HCT116 (cell line): ENCODE measurements at regions not wholly inside any gene's neighbourhood (a gene's known extent, or its start where the extent isn't known, plus 50 kb on each side); places are given as distances from the start of the nearest gene placed in this dataset.

ENCODE experiments used
- CEBPB ChIP-seq: IDR thresholded peaks from 2 replicates; pipeline ENCODE4 v1.6.1; 2012; ENCODE audit warnings: low read depth
- CTCF ChIP-seq, 3 experiments: fragments of 200-600 bp in 1 of 3; sonication (generic) in 1 of 3; IDR thresholded peaks in 2 of 3; conservative IDR thresholded peaks in 1 of 3; 2 replicates each; pipeline ENCODE4 v1.5.1; 2012 to 2017; ENCODE audit warnings: low read depth in 2 of 3, low read length in 2 of 3, antibody characterized with exemption in 1 of 3, borderline replicate concordance in 1 of 3, control low read depth in 1 of 3, mild to moderate bottlenecking in 1 of 3, mixed read lengths in 1 of 3, mixed run types in 1 of 3, moderate library complexity in 1 of 3; ENCODE audit not compliant: insufficient read depth in 1 of 3
- EZH2 ChIP-seq: fragments of 200-600 bp; sonication (generic); IDR thresholded peaks from 2 replicates; pipeline ENCODE4 v1.6.1; 2017; ENCODE audit warnings: antibody characterized with exemption, mixed run types
- EZH2phosphoT487 ChIP-seq: fragments of 200-600 bp; IDR thresholded peaks from 2 replicates; pipeline ENCODE4 v1.6.1; 2018; ENCODE audit warnings: antibody characterized with exemption, borderline replicate concordance
- POLR2AphosphoS5 ChIP-seq: IDR thresholded peaks from 2 replicates; pipeline ENCODE4 v1.6.1; 2011; ENCODE audit warnings: mild to moderate bottlenecking, low read depth, low read length, moderate library complexity
- REST ChIP-seq: IDR thresholded peaks from 2 replicates; pipeline ENCODE4 v1.6.1; 2012; ENCODE audit warnings: low read depth
- ZNF274 ChIP-seq: fragments of 200-500 bp; sonication (Bioruptor generic); IDR thresholded peaks from 2 replicates; pipeline ENCODE4 v1.6.1; 2014; ENCODE audit warnings: mild to moderate bottlenecking, low read depth, low read length, inconsistent platforms

- TF ChIP-seq CTCF (IDR thresholded peaks at IDR 0.05 in 2 of 3, conservative IDR thresholded peaks at IDR 0.05 in 1 of 3; ENCODE audit: borderline replicate concordance in 1 of 3, insufficient read depth in 1 of 3, low read depth in 2 of 3, low read length in 2 of 3) (no peak), ZNF274 (no peak), EZH2phosphoT487 (no peak), CEBPB (no peak), EZH2 (no peak), POLR2AphosphoS5 (no peak), REST (no peak)
Observed at GRCh38 chr7:115680921-115681320, 349.6 kb downstream of the TFEC start.
